ENCODE measurements at regions not wholly inside any gene's neighbourhood (a gene's known extent, or its start where the extent isn't known, plus 50 kb on each side); places are given as distances from the start of the nearest gene placed in this dataset.

GRCh38 chr11:41872870-41873269 is 413.4 kb upstream of the LRRC4C start:
- no peak for TF ChIP-seq MAX (IDR thresholded peaks at IDR 0.05)
- no peak for TF ChIP-seq TCF12 (IDR thresholded peaks at IDR 0.05; ENCODE audit: low read depth)
- no peak for TF ChIP-seq CEBPB (IDR thresholded peaks at IDR 0.05)
- TF ChIP-seq TEAD4 (IDR thresholded peaks at IDR 0.05) = no peak
- TF ChIP-seq CREB1 (IDR thresholded peaks at IDR 0.05; ENCODE audit: low read depth) = no peak
- TF ChIP-seq ZBTB7A (IDR thresholded peaks at IDR 0.05; ENCODE audit: low read depth) = no peak
- TF ChIP-seq NFIC (IDR thresholded peaks at IDR 0.05) = no peak
- TF ChIP-seq TAF1 (IDR thresholded peaks at IDR 0.05; ENCODE audit: low read depth) = no peak
- TF ChIP-seq EP300 (IDR thresholded peaks at IDR 0.05; ENCODE audit: borderline replicate concordance) = no peak

GRCh38 chr11:41878095-41878494 is 418.6 kb upstream of the LRRC4C start:
- TF ChIP-seq EGR1 (IDR thresholded peaks at IDR 0.05) = no peak
- TF ChIP-seq MAX (IDR thresholded peaks at IDR 0.05) = no peak
- TF ChIP-seq FOXM1 (IDR thresholded peaks at IDR 0.05; ENCODE audit: borderline replicate concordance, low read depth) = no peak
- TF ChIP-seq TAF1 (IDR thresholded peaks at IDR 0.05; ENCODE audit: low read depth) = no peak

GRCh38 chr11:41879214-41879613 is 419.8 kb upstream of the LRRC4C start:
- TF ChIP-seq TAF1 (IDR thresholded peaks at IDR 0.05; ENCODE audit: low read depth) (no peak), EGR1 (IDR thresholded peaks at IDR 0.05) (no peak)

GRCh38 chr11:41895081-41895480 is 435.6 kb upstream of the LRRC4C start:
- no peak for TF ChIP-seq TAF1 (IDR thresholded peaks at IDR 0.05; ENCODE audit: low read depth)
- TF ChIP-seq NFIC (IDR thresholded peaks at IDR 0.05) = no peak
- no peak for TF ChIP-seq YY1 (IDR thresholded peaks at IDR 0.05; ENCODE audit: low read depth)
- no peak for TF ChIP-seq USF1 (IDR thresholded peaks at IDR 0.05)
- TF ChIP-seq CEBPB (IDR thresholded peaks at IDR 0.05) = no peak

- TF ChIP-seq RAD21 (IDR thresholded peaks at IDR 0.05; ENCODE audit: low read depth) = no peak
- no peak for TF ChIP-seq CREB1 (IDR thresholded peaks at IDR 0.05; ENCODE audit: low read depth)
- no peak for TF ChIP-seq ZBTB7A (IDR thresholded peaks at IDR 0.05; ENCODE audit: low read depth)
- TF ChIP-seq TCF12 (IDR thresholded peaks at IDR 0.05; ENCODE audit: low read depth) = no peak
- no peak for TF ChIP-seq REST (IDR thresholded peaks at IDR 0.05; ENCODE audit: low read depth)
- no peak for TF ChIP-seq EP300 (IDR thresholded peaks at IDR 0.05; ENCODE audit: borderline replicate concordance)
- no peak for TF ChIP-seq MAX (IDR thresholded peaks at IDR 0.05)
- no peak for TF ChIP-seq TEAD4 (IDR thresholded peaks at IDR 0.05)
- no peak for TF ChIP-seq YY1 (IDR thresholded peaks at IDR 0.05; ENCODE audit: low read depth)
- no peak for TF ChIP-seq USF1 (IDR thresholded peaks at IDR 0.05)
- TF ChIP-seq CEBPB (IDR thresholded peaks at IDR 0.05) = no peak
- TF ChIP-seq EGR1 (IDR thresholded peaks at IDR 0.05) = no peak
- TF ChIP-seq FOXM1 (IDR thresholded peaks at IDR 0.05; ENCODE audit: borderline replicate concordance, low read depth) = no peak
- no peak for TF ChIP-seq NFIC (IDR thresholded peaks at IDR 0.05)
- no peak for TF ChIP-seq TAF1 (IDR thresholded peaks at IDR 0.05; ENCODE audit: low read depth)
Observed at GRCh38 chr11:41897991-41898390, 438.5 kb upstream of the LRRC4C start.

GRCh38 chr11:41917900-41918299 is 458.4 kb upstream of the LRRC4C start:
- TF ChIP-seq ZBTB7A (IDR thresholded peaks at IDR 0.05; ENCODE audit: low read depth) = no peak
- no peak for TF ChIP-seq FOXM1 (IDR thresholded peaks at IDR 0.05; ENCODE audit: borderline replicate concordance, low read depth)
- no peak for TF ChIP-seq REST (IDR thresholded peaks at IDR 0.05; ENCODE audit: low read depth)
- TF ChIP-seq TCF12 (IDR thresholded peaks at IDR 0.05; ENCODE audit: low read depth) = no peak
- TF ChIP-seq CREB1 (IDR thresholded peaks at IDR 0.05; ENCODE audit: low read depth) = no peak
- TF ChIP-seq EP300 (IDR thresholded peaks at IDR 0.05; ENCODE audit: borderline replicate concordance) = no peak
- no peak for TF ChIP-seq EGR1 (IDR thresholded peaks at IDR 0.05)
- no peak for TF ChIP-seq USF1 (IDR thresholded peaks at IDR 0.05)
- TF ChIP-seq TAF1 (IDR thresholded peaks at IDR 0.05; ENCODE audit: low read depth) = no peak
- no peak for TF ChIP-seq CEBPB (IDR thresholded peaks at IDR 0.05)
- TF ChIP-seq YY1 (IDR thresholded peaks at IDR 0.05; ENCODE audit: low read depth) = no peak
- TF ChIP-seq TEAD4 (IDR thresholded peaks at IDR 0.05) = no peak
- no peak for TF ChIP-seq MAX (IDR thresholded peaks at IDR 0.05)
- TF ChIP-seq RAD21 (IDR thresholded peaks at IDR 0.05; ENCODE audit: low read depth) = no peak
- TF ChIP-seq NFIC (IDR thresholded peaks at IDR 0.05) = no peak
